SK-N-SH treated with all-trans-retinoic acid at 6 μM for 48 hours (cell line): ENCODE measurements at regions not wholly inside any gene's neighbourhood (a gene's known extent, or its start where the extent isn't known, plus 50 kb on each side); places are given as distances from the start of the nearest gene placed in this dataset.

Source experiments
- ATAC-seq: fragments of 200-7000 bp; cut with Tn5 transposase; 3 replicates; pipeline ENCODE4 v1.9.1; 2020; ENCODE audit warnings: mild to moderate bottlenecking, moderate library complexity
- BACH2 ChIP-seq: fragments of 250-450 bp; sonication (Bioruptor Pico); IDR thresholded peaks from 2 replicates; pipeline ENCODE4 v1.9.0; 2021; ENCODE audit warnings: mild to moderate bottlenecking, borderline replicate concordance
- CREB5 ChIP-seq: fragments of 250-450 bp; sonication (Bioruptor Pico); IDR thresholded peaks from 2 replicates; pipeline ENCODE4 v1.5.1; 2020; ENCODE audit warnings: low read depth, mild to moderate bottlenecking, moderate library complexity
- CSDC2 ChIP-seq: fragments of 250-450 bp; sonication (Bioruptor Pico); IDR thresholded peaks from 2 replicates; pipeline ENCODE4 v1.5.0; 2020; ENCODE audit warnings: mild to moderate bottlenecking, moderate library complexity
- CSRNP3 ChIP-seq: fragments of 250-450 bp; sonication (Bioruptor Pico); IDR thresholded peaks from 2 replicates; pipeline ENCODE4 v1.5.1; 2021; ENCODE audit warnings: mild to moderate bottlenecking, moderate library complexity
- ESRRG ChIP-seq: fragments of 250-450 bp; sonication (Bioruptor Pico); IDR thresholded peaks from 2 replicates; pipeline ENCODE4 v1.6.1; 2021; ENCODE audit warnings: mild to moderate bottlenecking
- GLIS3 ChIP-seq: fragments of 250-450 bp; sonication (Bioruptor Pico); IDR thresholded peaks from 2 replicates; pipeline ENCODE4 v1.5.0; 2020; ENCODE audit warnings: mild to moderate bottlenecking, moderate library complexity
- ISL1 ChIP-seq: fragments of 250-450 bp; sonication (Bioruptor Pico); IDR thresholded peaks from 2 replicates; pipeline ENCODE4 v2.1.2; 2022; ENCODE audit warnings: mild to moderate bottlenecking, moderate library complexity
- OSR1 ChIP-seq: fragments of 250-450 bp; sonication (Bioruptor Pico); IDR thresholded peaks from 2 replicates; pipeline ENCODE4 v1.8.0; 2022; ENCODE audit warnings: moderate library complexity, mild to moderate bottlenecking, inconsistent platforms
- PATZ1 ChIP-seq: fragments of 250-450 bp; sonication (Bioruptor Pico); IDR thresholded peaks from 2 replicates; pipeline ENCODE4 v1.8.0; 2020; ENCODE audit warnings: mild to moderate bottlenecking, moderate library complexity, borderline replicate concordance
- POU6F1 ChIP-seq: fragments of 250-450 bp; sonication (Bioruptor Pico); IDR thresholded peaks from 2 replicates; pipeline ENCODE4 v1.8.0; 2021; ENCODE audit warnings: low read depth, mild to moderate bottlenecking, moderate library complexity, borderline replicate concordance
- RARB ChIP-seq: fragments of 250-450 bp; sonication (Bioruptor Pico); IDR thresholded peaks from 2 replicates; pipeline ENCODE4 v1.8.0; 2021; ENCODE audit warnings: mild to moderate bottlenecking, moderate library complexity
- SNAI2 ChIP-seq: fragments of 250-450 bp; sonication (Bioruptor Pico); IDR thresholded peaks from 2 replicates; pipeline ENCODE4 v1.5.0; 2020; ENCODE audit warnings: mild to moderate bottlenecking, moderate library complexity
- TCF4 ChIP-seq: fragments of 250-450 bp; sonication (Bioruptor Pico); IDR thresholded peaks from 2 replicates; pipeline ENCODE4 v1.8.0; 2021; ENCODE audit warnings: mild to moderate bottlenecking, moderate library complexity, borderline replicate concordance
- TOX ChIP-seq: fragments of 250-450 bp; sonication (Bioruptor Pico); IDR thresholded peaks from 2 replicates; pipeline ENCODE4 v1.8.0; 2021; ENCODE audit warnings: mild to moderate bottlenecking, moderate library complexity, borderline replicate concordance
- TSHZ2 ChIP-seq: fragments of 250-450 bp; sonication (Bioruptor Pico); IDR thresholded peaks from 2 replicates; pipeline ENCODE4 v1.5.0; 2020; ENCODE audit warnings: mild to moderate bottlenecking, moderate library complexity
- ZFP3 ChIP-seq: fragments of 250-450 bp; sonication (Bioruptor Pico); IDR thresholded peaks from 2 replicates; pipeline ENCODE4 v1.5.0; 2020; ENCODE audit warnings: mild to moderate bottlenecking, moderate library complexity
- ZFP30 ChIP-seq: fragments of 450-650 bp; formaldehyde crosslinking; IDR thresholded peaks from 2 replicates; pipeline ENCODE4 v1.5.0; 2022; ENCODE audit warnings: mild to moderate bottlenecking, moderate library complexity
- ZNF565 ChIP-seq: fragments of 450-650 bp; formaldehyde crosslinking; conservative IDR thresholded peaks from 2 replicates; pipeline ENCODE4 v1.5.0; 2020; ENCODE audit warnings: low read depth, mild to moderate bottlenecking, moderate library complexity
- ZNF70 ChIP-seq: fragments of 450-650 bp; formaldehyde crosslinking; IDR thresholded peaks from 2 replicates; pipeline ENCODE4 v1.5.0; 2020; ENCODE audit warnings: mild to moderate bottlenecking, moderate library complexity
- ZNF8 ChIP-seq: fragments of 450-650 bp; formaldehyde crosslinking; IDR thresholded peaks from 2 replicates; pipeline ENCODE4 v1.5.0; 2020; ENCODE audit warnings: mild to moderate bottlenecking, moderate library complexity

GRCh38 chr1:11341901-11342552, 69.0 kb downstream of the UBIAD1 start:
- TF ChIP-seq ZFP3 (CRISPR knock-in tag) (no peak), BACH2 (CRISPR knock-in tag) (no peak), TCF4 (peak; percentile 81), GLIS3 (CRISPR knock-in tag) (no peak), OSR1 (CRISPR knock-in tag) (no peak), ZNF565 (CRISPR knock-in tag) (no peak), ZFP30 (CRISPR knock-in tag) (no peak), RARB (CRISPR knock-in tag) (no peak)
- no peak; the same call in 2 of the 3 replicates for ATAC-seq

- no peak for TF ChIP-seq ZFP3 (CRISPR knock-in tag)
- no peak for TF ChIP-seq ZNF565 (CRISPR knock-in tag)
- no peak for TF ChIP-seq ZFP30 (CRISPR knock-in tag)
- TF ChIP-seq CSDC2 (CRISPR knock-in tag), result no peak
- TF ChIP-seq CREB5 (CRISPR knock-in tag), result no peak
- TF ChIP-seq SNAI2 (CRISPR knock-in tag), result no peak
- no peak for TF ChIP-seq ZNF8 (CRISPR knock-in tag)
- TF ChIP-seq CSRNP3 (CRISPR knock-in tag), result no peak
- no peak for ATAC-seq
These were observed 69.6 kb downstream of the UBIAD1 start for GRCh38 chr1:11342621-11343032.

- TF ChIP-seq CSRNP3 (CRISPR knock-in tag), result no peak
- TF ChIP-seq ZNF70 (CRISPR knock-in tag), result no peak
- TF ChIP-seq GLIS3 (CRISPR knock-in tag), result no peak
- TF ChIP-seq CSDC2 (CRISPR knock-in tag), result no peak
- no peak for TF ChIP-seq TCF4
- TF ChIP-seq TSHZ2 (CRISPR knock-in tag), result no peak
- TF ChIP-seq PATZ1 (CRISPR knock-in tag), result no peak
- no peak for TF ChIP-seq BACH2 (CRISPR knock-in tag)
- no peak for TF ChIP-seq ISL1
- TF ChIP-seq ZNF565 (CRISPR knock-in tag), result no peak
- TF ChIP-seq POU6F1 (CRISPR knock-in tag), result no peak
- TF ChIP-seq TOX (CRISPR knock-in tag), result no peak
- no peak for TF ChIP-seq ESRRG
- no peak for TF ChIP-seq CREB5 (CRISPR knock-in tag)
- no peak for TF ChIP-seq ZFP3 (CRISPR knock-in tag)
- TF ChIP-seq, all 23 proteins: peak for 0
- no peak for ATAC-seq
These were observed 73.1 kb downstream of the UBIAD1 start for GRCh38 chr1:11345971-11346715.
